ENCODE measurements at regions not wholly inside any gene's neighbourhood (a gene's known extent, or its start where the extent isn't known, plus 50 kb on each side); places are given as distances from the start of the nearest gene placed in this dataset.
"Not testable (repeated sequence)": the region's sequence is repeated elsewhere in the genome, so short reads cannot be mapped to it uniquely, and the experiment has no call there.

- peak; percentile 47 for DNase-seq (ENCODE audit: low spot score)
- peak; percentile 36 for TF ChIP-seq CTCF (IDR thresholded peaks at IDR 0.05; ENCODE audit: extremely low read depth, missing control alignments)
Observed at GRCh38 chr20:43404878-43405277, 52.8 kb upstream of the SRSF6 start.

- DNase-seq (ENCODE audit: low spot score): not testable (repeated sequence)
Observed at GRCh38 chr20:43400882-43401281, 56.8 kb upstream of the SRSF6 start.

GRCh38 chr20:43398676-43399324 is 58.9 kb upstream of the SRSF6 start:
- TF ChIP-seq CTCF (IDR thresholded peaks at IDR 0.05; ENCODE audit: extremely low read depth, missing control alignments): no peak
- DNase-seq (ENCODE audit: low spot score): no peak

- no peak for TF ChIP-seq CTCF (IDR thresholded peaks at IDR 0.05; ENCODE audit: extremely low read depth, missing control alignments)
- no peak for DNase-seq (ENCODE audit: low spot score)
Observed at GRCh38 chr20:43397147-43397546, 60.5 kb upstream of the SRSF6 start.

GRCh38 chr20:43393052-43393451 is 64.6 kb upstream of the SRSF6 start:
- TF ChIP-seq CTCF (IDR thresholded peaks at IDR 0.05; ENCODE audit: extremely low read depth, missing control alignments): no peak

GRCh38 chr20:43392561-43392960 is 65.1 kb upstream of the SRSF6 start:
- TF ChIP-seq CTCF (IDR thresholded peaks at IDR 0.05; ENCODE audit: extremely low read depth, missing control alignments): no peak
- no peak for DNase-seq (ENCODE audit: low spot score)

More at GRCh38 chr20:43393052-43393451, 64.6 kb upstream of the SRSF6 start:
- DNase-seq (ENCODE audit: low spot score): no peak

- no peak for DNase-seq (ENCODE audit: low spot score)
- peak; percentile 11 for TF ChIP-seq CTCF (IDR thresholded peaks at IDR 0.05; ENCODE audit: extremely low read depth, missing control alignments)
Observed at GRCh38 chr20:43389839-43390626, 67.7 kb upstream of the SRSF6 start.
